ENCODE measurements at regions not wholly inside any gene's neighbourhood (a gene's known extent, or its start where the extent isn't known, plus 50 kb on each side); places are given as distances from the start of the nearest gene placed in this dataset.
"Not testable (repeated sequence)": the region's sequence is repeated elsewhere in the genome, so short reads cannot be mapped to it uniquely, and the experiment has no call there.

- DNase-seq, result no peak
Observed at GRCh38 chr18:57951999-57952774, 91.8 kb upstream of the NEDD4L start.

DNA sequence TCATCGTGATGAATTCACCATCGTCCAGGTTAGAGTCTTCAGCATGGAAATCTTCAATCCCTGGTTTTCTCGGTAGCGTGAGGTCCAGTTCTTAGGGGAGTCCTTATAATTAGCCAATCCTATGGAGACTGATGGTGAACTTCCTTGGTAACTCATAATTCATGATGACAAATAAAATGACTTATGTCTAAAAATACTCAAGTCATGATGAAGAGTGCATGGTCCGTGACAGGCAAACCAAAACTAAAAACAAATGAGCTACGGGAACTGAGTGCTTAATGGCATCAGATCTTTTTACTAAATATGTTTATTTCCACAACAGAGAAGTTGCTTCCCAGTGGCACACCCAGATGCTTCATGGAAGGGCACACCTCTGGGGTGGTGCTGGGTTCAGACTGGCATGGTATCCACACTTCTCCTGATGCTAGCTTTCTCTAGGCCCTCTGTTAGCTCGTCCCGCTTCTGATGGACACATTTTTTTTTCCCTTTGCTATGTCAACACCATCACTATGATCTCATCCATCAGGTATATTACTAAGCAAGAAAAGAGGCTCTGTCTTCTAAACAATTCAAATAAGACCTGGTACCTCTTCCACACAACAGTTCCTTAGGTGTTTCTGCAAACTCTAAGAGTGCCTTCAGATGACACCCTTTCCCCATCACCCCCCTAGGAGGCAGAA is 92.8 kb upstream of the NEDD4L start:
- DNase-seq, result no peak

DNA sequence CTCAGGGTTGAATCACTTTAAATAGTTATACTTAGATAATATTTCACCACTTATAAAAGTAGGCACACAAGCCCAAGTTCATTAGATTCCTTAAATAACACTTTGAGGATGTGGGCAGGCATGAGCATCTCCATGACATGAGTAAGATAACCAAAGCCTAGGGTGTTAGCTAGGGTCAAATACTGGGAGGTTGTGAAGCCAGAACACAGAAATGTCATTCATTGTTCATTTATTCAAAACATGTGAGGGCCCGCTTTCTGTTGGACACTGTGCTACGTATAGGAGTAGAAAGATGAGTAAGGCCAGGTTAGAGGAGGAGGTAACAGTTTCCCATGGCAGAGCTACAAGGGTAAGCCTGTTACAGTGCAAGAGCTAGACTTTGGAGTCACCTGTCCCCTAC is 93.5 kb upstream of the NEDD4L start:
- DNase-seq, result no peak

- DNase-seq, result not testable (repeated sequence)
Observed at GRCh38 chr18:57949335-57949734, 94.7 kb upstream of the NEDD4L start.

DNA sequence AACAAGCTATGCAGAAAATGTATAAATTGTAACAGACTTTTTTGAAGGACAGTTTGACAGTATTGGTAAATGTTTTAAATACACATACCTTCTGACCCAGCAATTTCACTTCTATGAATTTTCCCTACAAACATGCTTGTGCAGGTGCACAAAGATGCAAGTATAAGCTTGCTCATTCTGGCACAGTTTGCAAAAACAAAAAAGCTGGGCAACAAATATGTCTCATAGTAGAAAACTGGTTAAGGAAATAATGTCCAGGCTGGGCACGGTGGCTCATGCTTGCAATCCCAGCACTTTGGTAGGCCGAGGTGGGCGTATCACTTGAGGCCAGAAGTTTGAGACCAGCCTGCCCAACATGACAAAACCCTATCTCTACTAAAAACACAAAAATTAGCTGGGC is 96.9 kb upstream of the NEDD4L start:
- DNase-seq, result no peak

- DNase-seq, result no peak
Observed at GRCh38 chr18:57943723-57944122, 100.3 kb upstream of the NEDD4L start.

- DNase-seq, result no peak
Observed at GRCh38 chr18:57942493-57942892, 101.5 kb upstream of the NEDD4L start.

DNA sequence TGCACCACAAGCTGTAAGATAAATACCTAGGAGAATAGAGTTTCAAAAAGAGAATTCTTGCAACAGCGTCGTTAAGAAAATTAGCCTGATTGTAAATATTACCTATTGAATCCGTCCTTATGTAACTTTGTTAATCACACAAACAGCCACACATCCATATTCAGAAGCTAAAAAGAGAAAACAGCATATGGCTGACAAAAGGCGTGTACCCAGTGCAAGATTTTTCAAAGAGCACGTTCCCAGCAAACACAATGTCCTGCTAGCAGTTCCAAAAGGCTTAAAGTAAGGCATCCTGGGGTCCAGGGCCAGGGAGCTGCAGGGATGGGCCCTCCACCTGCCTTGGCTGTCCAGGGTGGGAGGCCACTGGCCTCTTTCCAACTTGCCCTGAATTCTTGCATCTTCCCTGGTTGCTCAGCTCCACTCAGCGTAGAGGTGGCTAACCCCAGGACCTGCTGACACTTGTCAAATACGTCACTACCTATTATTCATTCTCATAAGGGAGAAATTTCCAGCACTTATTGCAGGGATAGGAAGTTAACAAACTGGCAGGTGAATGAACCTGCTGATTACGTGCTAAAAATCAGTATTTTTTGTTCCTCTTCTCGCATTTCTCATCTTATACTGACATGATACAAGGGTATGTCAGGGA is 102.1 kb upstream of the NEDD4L start:
- DNase-seq, result no peak

DNA sequence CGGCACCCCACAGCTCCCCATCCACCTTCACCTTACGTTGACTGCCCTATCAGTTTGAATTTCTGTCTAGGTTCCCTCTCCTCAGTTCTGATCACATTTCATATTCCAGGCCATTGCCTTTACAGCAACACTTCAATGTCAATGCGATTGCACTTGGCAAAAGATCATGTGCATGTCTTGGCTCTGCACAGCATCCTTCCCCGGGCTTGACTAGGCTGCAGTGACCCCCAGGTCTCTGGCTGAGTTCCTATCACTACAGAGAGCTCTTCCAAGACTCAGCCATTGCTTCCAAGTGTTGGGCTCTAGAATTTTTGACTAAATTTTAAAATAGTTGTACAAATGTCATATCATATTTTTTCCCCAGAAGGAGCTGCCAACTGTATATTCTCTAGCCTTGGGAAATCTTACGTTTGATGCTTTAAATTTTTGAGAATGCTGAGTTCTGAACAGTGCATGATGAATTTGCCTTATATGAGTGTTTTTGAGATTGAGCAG is 103.8 kb upstream of the NEDD4L start:
- no peak for DNase-seq

DNA sequence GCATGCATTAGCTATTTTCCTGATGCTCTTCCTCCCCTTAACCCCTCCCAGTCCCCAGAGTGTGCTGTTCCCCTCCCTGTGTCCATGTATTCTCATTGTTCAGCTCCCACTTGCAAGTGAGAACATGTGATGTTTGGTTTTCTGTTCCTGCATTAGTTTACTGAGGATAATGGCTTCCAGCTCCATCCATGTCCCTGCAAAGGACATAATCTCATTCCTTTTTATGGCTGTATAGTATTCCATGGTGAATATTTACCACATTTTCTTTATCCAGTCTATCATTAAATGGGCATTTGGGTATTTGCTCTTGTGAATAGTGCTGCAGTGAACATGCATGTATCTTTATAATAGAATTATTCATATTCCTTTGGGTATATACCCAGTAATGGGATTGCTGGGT is 109.7 kb upstream of the NEDD4L start:
- not testable (repeated sequence) for DNase-seq

GRCh38 chr18:57931038-57931437 is 113.0 kb upstream of the NEDD4L start:
- no peak for DNase-seq

- peak; percentile 20 for DNase-seq
Observed at GRCh38 chr18:57930476-57930875, 113.5 kb upstream of the NEDD4L start.

- no peak for DNase-seq
Observed at GRCh38 chr18:57929922-57930321, 114.1 kb upstream of the NEDD4L start.

DNA sequence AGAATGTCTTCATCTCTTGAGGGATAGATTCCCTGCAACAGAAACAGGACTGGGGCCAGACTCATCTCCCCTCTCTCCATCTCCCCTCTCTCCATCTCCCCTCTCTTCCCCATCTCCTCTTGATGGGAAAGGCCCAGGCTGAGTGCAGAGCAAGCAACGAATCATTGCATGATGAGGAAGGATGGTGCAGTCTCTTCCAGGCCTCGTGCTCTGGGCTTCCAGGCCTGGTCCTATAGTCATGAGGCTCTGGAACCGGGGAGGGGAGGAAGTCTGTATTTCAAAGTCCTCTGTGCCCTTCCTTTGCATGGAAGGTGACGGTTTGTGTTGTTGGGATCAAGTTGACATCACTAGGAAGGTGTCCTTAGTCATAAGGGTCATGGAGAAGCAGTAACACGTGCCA is 115.6 kb upstream of the NEDD4L start:
- DNase-seq, result no peak

DNA sequence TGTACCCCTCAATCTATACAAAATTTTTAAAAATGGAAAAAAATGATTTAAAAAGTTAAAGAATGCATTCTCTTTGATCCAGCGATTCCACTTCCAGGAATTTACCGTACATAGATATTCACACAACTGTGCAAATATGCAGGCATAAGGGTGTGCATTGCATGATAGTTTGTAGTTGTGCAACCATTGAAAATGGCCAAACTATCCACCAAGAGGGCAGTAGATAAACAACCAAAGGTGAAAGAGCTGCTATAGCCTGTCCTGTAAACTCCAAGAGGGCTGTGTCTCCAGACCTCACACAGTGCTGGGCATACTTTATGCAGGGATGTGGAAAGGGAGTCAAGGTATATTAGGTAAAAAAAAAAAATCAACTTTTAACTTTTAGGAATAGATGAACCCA is 116.5 kb upstream of the NEDD4L start:
- DNase-seq, result no peak

DNA sequence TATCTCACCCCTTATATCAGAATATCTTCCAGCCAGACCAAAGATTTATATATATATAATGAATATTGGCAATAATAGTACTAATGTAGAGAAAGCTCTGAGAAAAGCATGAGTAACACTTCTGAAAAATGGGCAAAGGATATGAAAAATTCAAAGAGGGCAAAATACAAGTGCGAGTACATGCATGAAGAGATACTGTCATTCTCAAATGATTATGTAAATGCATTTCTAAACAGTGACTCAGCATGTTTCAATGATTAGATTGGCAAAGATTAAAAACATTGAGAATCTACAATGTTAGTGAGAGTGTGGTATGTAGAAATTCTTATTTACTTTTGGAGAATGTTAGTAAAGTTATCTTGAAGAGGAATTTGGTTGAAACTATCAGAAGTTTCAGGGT is 118.3 kb upstream of the NEDD4L start:
- DNase-seq, result no peak

DNA sequence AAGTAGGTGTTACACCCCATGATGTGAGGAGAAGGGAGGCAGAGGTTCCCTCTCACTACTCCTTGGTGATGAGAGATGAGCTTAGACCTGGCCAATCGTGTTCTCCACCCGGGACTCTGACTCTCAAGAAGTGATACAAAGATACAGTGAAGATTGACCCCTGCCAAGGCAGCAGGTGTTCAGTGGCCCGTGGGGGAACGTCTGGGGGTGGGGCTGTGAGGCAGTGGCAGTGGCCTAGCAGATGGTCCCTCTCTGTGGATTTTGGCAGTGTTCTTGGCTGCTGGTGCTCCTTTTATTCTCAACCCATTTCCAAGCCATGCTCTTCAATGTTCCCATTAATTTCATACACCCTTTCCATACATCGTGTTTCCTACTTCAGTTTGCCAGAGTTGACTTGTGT is 120.4 kb upstream of the NEDD4L start:
- DNase-seq, result no peak

DNA sequence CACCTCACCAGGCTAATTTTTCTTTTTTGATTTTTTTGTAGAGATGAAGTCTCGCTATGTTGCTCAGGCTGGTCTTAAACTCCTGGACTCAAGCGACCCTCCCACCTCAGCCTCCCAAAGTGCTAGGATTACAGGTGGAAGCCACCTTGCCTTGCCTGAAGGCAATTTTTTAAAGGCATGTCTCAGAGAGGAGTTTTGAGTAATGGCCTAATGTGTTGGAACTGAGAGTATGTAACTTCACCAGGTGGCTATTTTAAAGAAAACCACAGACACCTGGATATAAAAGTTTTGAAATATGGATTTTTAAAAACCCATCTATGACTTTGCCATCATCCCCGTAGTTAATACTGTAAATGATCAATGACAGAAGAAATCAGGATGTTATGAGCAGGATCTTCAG is 119.8 kb upstream of the ATP8B1 start:
- DNase-seq, result no peak

DNA sequence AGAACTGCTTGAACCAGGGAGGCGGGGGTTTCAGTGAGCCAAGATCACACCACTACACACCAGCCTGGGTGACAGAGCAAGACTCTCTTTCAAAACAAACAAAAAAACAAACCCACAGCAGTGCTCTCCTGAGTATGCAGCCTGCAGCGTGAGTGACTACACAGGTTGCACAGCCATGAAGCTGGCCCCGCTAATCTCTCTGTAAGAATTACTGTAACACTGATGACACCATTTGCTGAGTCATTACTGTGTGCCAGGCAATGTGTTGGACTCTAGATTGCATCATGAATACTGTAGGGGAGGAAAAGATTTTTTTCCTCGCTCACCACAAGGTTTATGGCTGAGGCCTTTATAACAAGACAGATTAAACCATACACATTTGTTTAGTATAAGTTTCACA is 118.6 kb upstream of the ATP8B1 start:
- no peak for DNase-seq

- DNase-seq, result no peak
Observed at GRCh38 chr18:57920036-57920435, 116.9 kb upstream of the ATP8B1 start.

DNA sequence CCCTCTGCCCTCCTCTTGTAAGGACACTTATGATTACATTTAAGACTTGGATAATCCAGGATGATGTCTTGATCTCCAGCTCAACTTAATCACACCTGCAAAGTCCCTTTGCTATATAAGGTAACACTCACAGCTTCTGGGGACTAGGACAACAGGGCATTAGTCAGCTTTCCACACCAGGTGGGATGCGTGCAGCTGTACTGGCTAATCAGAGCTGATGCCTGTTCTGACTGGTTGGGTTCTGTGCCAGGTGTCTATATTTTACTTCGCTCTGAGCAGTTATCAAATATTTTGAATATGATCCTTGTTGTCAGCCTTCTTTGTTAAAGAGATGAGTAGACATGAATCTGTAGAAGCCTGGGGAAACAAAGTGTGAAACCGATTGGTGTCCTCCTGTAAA is 115.5 kb upstream of the ATP8B1 start:
- no peak for DNase-seq

DNA sequence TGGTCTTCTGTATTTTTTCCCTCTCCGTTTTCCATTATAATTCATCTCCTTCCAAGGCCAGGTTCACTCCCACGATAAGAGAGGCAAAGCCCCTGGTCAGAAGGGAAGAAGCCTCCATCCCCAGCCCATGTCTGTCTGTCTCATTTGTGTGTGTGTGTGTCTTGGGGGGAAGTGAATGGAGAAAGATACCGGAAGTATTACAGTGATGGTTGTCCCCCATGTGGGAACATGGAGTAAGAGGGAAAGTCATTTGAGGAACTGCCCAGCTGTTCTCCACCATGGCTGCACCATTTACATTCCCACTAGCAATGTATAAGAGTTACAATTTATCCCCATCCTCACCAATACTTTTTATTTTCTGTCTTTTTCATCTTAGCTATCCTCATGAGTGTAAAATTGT is 113.6 kb upstream of the ATP8B1 start:
- no peak for DNase-seq

GRCh38 chr18:57915865-57916582 is 112.9 kb upstream of the ATP8B1 start:
- no peak for DNase-seq
